T47D (cell line): ENCODE measurements at regions not wholly inside any gene's neighbourhood (a gene's known extent, or its start where the extent isn't known, plus 50 kb on each side); places are given as distances from the start of the nearest gene placed in this dataset.
"Not testable (repeated sequence)": the region's sequence is repeated elsewhere in the genome, so short reads cannot be mapped to it uniquely, and the experiment has no call there.

Experiments
- DNase-seq, 2 experiments: peaks; one replicate each; pipeline versions ENCODE4 v3.0.0 to v3.0.0-alpha.2; 2011 to 2012; ENCODE audit warnings: low read depth in 1 of 2, low spot score in 1 of 2
- JUND ChIP-seq: IDR thresholded peaks from 2 replicates; pipeline ENCODE4 v1.6.1; 2012; ENCODE audit warnings: low read depth
- in situ Hi-C: cut with HindIII; loops from 2 replicates; pipeline ENCODE4 v1.10.0; 2016; ENCODE audit warnings: low sequenced_read_pairs, low pct_unique_long_range_greater_than_20kb

DNA sequence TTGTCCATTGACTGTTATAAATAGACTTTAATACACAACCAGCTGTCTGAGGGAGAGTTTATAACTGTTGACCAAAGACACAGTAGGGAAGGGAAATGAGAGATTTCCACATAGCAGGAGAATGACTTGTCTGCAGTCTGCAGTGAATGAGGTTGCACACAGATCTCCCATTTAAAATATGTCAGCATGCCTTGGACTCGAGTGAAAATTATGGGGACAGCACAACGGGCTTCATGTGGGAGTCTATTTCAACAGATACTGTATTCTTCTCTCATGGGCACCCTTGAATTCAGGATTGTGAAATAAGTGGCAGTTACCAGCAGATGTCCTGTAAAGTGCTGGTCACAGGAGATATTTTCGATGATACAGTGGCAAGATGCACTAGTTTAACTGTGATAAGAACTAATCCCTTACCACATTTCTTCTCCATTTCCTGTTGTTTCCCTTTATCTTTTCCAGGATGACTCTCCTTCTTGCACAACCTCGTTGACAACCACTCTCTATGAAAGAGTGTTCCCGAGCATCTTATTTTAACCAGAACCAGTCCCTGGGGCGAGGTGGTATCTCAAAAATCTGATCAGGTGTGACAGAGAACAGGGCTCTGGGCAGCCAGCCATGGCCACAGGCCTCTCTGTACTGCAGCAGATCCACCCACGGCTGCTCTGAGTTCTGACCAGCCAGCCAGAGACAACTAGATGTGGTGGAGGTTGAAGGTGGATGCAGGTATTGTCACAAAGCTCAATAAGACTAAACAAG lies 51.5 kb upstream of the MAP3K1 start:
- in situ Hi-C loops: no loop called here
- DNase-seq: peak in 1 of 2 experiments; percentile 77
- 0 out of 2 replicates have a peak, but pooled peaks have one; percentile 31 for TF ChIP-seq JUND

DNA sequence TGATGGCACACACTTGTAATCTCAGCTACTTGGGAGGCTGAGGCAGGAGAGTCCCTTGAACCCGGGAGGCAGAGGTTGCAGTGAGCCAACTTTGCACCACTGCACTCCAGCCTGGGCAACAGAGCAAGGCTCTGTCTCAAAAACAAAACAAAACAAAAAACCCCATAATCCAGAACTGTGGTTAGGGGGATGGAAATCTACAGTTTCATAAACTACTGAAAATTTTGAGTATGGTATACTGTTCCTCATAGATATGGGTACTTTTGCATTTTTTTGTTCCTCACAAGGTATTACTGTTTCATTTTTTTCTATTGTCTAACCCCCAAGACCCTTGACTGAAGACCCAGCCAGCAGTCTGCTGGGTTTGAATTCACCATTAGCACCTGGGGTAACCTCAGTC lies 52.2 kb upstream of the MAP3K1 start:
- TF ChIP-seq JUND: no peak
- in situ Hi-C loops: no loop called here
- DNase-seq: no peak

DNA sequence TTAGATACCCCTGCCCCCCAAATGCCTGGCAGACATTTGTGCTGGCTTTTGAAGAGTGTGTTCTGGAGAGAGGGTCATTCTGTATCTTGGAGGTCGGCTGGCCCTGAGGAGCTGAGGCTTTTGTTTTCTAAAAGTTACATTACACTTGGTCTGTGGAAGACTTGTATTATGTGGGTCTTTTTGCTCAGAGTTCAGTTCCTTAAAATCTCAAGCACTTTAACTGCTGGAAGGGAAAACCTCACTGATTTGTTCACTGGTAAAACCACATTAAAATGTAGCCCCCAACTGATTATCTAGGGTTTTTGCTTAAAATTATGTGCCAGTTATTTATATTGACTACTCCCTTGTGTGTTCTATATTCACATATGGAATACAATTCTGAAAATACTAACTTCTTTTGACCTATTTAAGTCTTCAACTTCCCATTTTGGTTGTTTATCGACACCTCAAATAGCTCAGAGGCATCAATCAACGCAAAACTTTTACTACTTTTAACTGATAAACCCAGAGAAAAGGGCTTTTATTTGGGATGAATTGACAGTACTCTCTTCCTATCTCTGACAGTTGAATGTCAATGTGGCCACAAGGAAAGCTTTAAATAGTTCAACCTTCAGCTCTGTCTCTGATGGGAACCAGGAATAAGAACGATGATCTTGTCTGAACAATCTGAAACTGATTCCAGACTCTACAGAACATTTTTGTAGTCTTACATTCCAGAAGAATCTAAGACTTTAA lies 54.0 kb upstream of the MAP3K1 start:
- TF ChIP-seq JUND: no peak
- in situ Hi-C loops: no loop called here
- no peak for DNase-seq

DNA sequence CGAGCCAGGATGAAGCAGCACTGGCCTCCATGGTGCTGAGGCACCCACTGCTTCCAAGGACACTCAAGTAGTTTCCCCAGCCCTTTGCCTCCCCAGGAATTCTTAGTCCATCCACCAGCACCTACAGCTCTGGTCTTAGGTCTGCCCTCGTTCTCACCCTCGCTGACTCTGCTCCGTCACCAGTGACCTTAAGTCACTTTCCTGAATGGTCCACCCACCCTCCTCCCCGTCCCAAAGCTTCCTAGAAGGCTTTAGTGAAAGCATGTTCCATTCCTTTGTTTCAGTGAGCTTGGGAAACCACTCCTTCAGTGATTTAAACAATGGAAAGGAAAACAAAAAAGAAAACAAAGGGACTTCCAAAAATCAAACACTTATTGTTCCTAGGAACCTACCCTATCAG lies 54.6 kb upstream of the MAP3K1 start:
- no peak for TF ChIP-seq JUND
- in situ Hi-C loops: no loop called here
- peak in 1 of 2 experiments; percentile 24 for DNase-seq

DNA sequence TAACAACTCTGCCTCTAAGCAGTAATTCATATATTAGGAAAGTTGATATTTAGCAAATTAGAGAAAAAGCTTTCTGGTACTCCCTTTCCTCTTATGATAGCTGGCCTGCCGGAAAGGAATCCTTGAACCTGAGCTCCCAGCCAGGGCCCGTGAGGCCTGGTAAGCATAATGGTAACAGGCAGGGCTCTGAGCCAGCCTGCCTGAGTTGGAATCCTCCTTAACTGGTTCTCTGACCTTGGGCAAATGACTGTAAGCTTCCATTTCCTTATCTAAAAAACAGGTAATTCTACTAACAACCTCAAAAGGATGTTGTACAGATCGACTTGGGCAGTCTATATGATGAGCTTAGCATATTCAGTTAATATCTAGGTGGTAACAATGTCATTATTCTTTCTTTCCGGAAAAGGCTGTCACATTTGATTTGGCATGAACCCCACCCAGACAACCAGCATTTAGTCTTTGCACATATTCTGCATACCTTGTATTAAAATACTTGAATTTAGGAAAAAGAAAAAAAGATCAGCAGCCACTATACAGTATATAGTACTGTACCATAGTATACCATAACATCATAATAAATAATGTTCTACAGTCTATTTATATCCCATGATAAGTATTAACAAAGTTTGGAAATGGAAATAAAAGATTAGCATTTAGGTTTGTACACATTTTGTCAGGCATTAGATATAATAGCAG lies 55.7 kb upstream of the MAP3K1 start:
- in situ Hi-C loops: no loop called here
- DNase-seq: peak; percentile 31 to 86
- TF ChIP-seq JUND: no peak

DNA sequence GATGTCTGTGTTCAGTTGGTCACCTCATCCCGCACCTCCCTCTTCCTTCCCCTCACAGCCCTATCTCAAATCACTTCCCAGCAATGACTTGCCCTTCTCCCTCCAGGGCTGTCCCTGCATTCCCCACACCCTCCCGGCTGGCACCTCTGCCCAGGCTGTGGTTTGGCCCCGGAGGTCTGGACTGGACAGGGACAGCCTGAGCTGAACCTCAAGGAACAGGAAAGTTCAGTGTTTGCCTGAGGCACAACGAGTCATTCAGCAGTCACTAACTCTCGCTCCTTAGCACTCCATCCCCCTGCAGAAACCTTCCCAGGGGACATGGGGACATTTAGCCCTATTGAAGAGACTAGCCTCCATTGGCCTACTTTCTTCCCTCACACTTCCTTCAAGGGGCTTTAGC lies 58.3 kb upstream of the MAP3K1 start:
- no peak for TF ChIP-seq JUND
- in situ Hi-C loops: no loop called here
- DNase-seq: peak; percentile 25 to 92

DNA sequence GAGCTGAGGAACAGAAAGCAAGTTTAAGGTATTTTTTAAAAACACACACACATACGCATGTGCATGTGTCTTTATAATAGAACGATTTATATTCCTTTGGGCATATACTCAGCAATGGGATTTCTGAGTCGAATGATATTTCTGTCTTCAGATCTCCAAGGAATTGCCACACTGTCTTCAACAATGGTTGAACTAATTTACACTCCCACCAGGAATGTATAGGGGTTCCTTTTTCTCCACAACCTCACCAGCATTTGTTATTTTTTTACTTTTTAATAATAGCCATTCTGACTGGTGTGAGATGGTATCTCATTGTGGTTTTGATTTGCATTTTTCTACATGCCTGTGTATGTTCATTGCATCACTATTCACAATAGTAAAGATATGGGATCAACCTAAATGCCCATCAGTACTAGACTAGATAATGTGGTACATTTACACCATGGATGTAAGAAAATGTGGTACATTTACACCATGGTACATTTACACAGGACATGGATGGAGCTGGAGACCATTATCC lies 60.3 kb upstream of the MAP3K1 start:
- TF ChIP-seq JUND: no peak
- DNase-seq: no peak
- in situ Hi-C loops: no loop called here

DNA sequence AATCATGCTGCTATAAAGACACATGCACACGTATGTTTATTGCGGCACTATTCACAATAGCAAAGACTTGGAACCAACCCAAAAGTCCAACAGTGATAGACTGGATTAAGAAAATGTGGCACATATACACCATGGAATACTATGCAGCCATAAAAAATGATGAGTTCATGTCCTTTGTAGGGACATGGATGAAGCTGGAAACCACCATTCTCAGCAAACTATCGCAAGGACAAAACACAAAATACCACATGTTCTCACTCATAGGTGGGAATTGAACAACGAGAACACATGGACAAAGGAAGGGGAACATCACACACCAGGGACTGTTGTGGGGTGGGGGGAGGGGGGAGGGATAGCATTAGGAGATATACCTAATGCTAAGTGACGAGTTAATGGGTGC lies 61.8 kb upstream of the MAP3K1 start:
- DNase-seq, in situ Hi-C loops: not testable (repeated sequence)

DNA sequence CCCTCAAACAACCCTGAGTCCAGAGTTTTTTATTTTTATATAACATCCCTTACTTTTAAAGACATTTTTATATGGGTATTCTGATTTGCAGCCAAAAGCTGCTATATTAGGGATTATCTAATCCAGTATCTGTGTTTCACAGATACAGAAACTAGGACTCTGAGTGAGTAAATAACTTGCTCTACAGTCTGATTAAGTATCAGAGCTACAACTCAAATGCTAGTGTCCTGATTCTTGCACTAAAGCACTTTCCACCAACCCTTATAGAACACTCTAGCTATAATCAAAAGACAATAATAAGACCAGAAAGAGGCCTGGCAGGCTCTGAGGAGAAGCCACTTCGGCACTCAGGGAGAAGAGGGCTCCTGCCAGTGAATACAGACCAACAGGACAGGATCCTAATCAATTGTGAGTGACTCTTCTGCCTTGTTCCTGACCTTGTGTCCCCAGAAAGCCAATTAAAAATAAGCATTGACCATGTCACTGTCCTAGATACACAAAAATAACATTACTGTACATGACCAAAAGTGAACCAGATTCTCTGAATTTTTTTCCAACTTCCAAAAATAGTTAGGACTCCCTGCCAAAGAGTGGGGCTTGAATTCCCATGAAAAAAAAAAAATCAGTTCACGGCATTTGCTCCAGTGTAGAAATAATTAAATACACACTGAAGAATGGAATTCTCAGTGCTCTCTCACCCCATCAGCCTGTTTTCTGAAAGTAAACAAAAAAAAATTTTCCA lies 63.6 kb upstream of the MAP3K1 start:
- DNase-seq: no peak
- in situ Hi-C loops: no loop called here
- TF ChIP-seq JUND: no peak

DNA sequence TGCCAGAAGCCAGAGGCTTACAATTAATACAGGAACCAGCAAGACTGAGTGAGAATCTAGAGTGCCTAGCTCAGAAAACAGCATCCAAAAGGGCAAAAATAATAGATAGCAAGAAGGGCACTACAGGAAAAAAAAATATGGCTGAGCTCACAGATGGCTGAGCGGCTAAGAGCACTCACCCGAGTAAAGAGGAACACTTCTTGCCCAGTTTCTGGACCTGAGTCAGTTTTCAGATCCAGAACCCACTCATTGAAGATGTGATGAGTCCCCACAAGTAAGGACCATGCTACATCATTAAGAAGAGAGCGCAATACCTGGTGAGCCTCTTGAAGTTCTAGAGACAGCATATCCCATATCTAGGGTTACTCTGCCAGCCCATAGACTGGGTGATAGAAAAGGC lies 65.5 kb upstream of the MAP3K1 start:
- DNase-seq: no peak
- no peak for TF ChIP-seq JUND
- in situ Hi-C loops: no loop called here

DNA sequence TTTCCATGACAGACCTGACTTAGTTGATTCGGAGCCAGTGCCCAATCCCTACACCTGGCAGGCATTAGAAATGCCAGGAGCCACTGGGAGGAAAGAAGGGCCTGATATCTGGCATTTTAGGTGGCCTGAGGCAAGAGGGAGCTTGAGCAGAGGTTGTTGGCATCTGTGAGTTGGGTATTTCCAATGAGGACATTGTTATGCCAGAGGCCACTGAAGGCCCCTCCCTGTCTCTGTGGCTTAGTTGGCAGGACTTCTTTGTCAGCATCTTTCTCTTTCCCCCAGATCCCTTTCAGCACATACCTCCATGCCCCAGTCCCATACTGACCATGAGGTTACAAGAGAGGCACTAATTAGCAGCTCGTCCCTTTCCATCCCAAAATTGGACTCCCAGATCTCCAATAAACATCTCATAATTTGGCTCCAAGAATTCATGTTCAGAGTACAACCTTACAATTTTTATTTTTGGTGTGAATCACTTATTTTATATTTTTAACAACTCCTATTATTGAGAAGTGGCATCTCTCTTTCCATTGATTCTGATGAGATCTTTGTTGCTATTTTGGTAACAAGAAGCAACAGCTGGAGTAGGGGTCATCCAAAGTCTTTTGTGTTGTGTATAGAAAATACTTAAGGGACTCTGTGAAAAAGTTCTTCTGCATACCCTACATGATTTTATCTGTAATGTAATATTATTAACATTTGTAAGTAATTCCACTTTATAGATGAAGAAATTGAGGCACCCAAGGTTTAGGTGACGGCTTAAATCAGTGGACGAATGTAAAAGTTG lies 68.6 kb upstream of the MAP3K1 start:
- no peak for TF ChIP-seq JUND
- in situ Hi-C loops: no loop called here
- DNase-seq: no peak
